GM13976 (cell line): ENCODE measurements at regions not wholly inside any gene's neighbourhood (a gene's known extent, or its start where the extent isn't known, plus 50 kb on each side); places are given as distances from the start of the nearest gene placed in this dataset.

ENCODE experiments used
- DNase-seq: peaks from one replicate; pipeline ENCODE4 v3.0.0; 2012; ENCODE audit warnings: low spot score
- in situ Hi-C: fragments of 300-500 bp; cut with MboI; formaldehyde crosslinking; loops from one replicate; pipeline ENCODE4 v1.12.0; 2022; ENCODE audit warnings: low sequenced_read_pairs, mixed read lengths, inconsistent platforms; ENCODE audit not compliant: unreplicated experiment
- TF ChIP-seq, protein P1 (sequence below): IDR thresholded peaks from 2 replicates; pipeline ENCODE4 v1.5.1; 2012; ENCODE audit warnings: borderline replicate concordance, mild to moderate bottlenecking; ENCODE audit not compliant: insufficient read depth; ENCODE audit errors: extremely low read depth, missing control alignments, control extremely low read depth

GRCh38 chr1:228979774-228980173 is 244.5 kb downstream of the RHOU start:
- in situ Hi-C loops = no loop called here
- DNase-seq = no peak
- TF ChIP-seq, protein P1, sequence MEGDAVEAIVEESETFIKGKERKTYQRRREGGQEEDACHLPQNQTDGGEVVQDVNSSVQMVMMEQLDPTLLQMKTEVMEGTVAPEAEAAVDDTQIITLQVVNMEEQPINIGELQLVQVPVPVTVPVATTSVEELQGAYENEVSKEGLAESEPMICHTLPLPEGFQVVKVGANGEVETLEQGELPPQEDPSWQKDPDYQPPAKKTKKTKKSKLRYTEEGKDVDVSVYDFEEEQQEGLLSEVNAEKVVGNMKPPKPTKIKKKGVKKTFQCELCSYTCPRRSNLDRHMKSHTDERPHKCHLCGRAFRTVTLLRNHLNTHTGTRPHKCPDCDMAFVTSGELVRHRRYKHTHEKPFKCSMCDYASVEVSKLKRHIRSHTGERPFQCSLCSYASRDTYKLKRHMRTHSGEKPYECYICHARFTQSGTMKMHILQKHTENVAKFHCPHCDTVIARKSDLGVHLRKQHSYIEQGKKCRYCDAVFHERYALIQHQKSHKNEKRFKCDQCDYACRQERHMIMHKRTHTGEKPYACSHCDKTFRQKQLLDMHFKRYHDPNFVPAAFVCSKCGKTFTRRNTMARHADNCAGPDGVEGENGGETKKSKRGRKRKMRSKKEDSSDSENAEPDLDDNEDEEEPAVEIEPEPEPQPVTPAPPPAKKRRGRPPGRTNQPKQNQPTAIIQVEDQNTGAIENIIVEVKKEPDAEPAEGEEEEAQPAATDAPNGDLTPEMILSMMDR = no peak

DNA sequence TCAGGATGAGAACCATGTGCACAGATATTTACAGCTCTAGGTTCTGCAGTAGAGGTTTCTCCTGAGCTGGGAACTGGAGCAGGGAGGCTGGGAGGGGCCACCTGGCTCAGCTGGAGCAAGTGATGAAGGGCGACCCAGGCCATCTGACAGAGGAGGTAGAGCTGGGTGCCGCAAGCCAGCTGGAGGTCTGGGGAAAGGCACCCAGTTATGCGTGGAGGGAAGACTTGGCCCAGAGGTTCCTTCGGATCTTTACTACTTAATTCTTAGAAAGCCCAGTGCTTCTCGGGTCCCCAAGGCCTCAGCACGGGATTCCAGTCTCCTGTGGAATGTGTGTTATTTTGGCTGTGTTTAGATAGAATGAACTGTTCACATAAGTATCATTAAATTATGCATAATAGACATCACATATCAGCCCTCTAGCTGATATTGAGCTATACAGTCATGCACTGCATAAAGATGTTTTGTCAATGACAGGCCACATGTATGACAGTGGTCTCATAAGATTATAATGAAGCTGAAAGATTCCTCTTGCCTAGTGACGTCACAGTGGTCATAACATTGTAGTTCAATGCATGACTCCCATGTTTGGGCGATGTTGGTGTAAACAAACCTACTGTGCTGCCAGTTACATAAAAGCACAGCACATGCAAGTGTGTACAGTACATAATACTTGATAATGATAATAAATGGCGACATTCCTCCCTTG is 245.1 kb downstream of the RHOU start:
- TF ChIP-seq, protein P1 = no peak
- DNase-seq = no peak

GRCh38 chr1:228982637-228983036 is 247.4 kb downstream of the RHOU start:
- in situ Hi-C loops = no loop called here
- no peak for DNase-seq
- TF ChIP-seq, protein P1 = no peak

More for the DNA sequence above, 245.1 kb downstream of the RHOU start:
- in situ Hi-C loops = no loop called here

GRCh38 chr1:228983231-228983660 is 248.0 kb downstream of the RHOU start:
- DNase-seq = no peak
- in situ Hi-C loops = no loop called here
- TF ChIP-seq, protein P1 = no peak

DNA sequence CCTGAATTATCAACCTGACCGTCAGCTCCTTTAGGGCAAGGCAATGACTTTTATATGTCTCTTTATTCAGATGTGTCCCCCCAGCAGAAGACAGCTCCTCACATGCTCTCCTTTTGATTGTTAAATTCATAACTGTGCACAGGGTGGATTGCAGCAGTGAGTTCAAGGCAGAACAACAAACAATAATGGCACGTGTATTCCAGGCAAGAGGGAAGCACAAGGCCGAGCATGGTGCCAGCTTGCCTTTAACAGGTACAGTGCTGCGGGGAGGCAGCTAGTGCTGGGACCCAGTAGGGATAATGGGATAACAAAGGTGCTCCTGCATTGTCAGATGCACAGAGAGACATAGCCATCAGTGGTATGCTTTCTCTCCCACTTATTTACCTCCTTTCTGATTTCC is 248.4 kb downstream of the RHOU start:
- no peak for DNase-seq
- TF ChIP-seq, protein P1 = no peak
- in situ Hi-C loops = no loop called here

DNA sequence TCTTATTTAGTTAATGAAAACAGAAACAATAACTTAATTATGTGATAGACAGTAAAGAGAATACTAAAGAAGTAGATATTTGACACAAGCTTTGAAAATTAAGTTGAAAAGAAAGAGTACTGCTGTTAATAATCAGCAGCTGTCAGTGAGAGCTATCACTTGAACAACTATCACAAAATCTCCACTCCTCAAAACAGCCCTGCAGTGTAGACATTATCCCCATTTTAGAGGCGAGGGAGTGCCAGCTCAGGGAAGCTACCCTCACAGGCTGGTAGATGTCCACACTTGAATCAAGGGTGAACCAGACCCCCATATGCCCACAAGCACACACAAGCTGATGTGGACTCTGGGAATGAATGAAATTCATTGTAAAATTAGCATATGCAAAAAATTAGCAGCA is 248.8 kb downstream of the RHOU start:
- in situ Hi-C loops = no loop called here
- TF ChIP-seq, protein P1 = no peak
- DNase-seq = no peak
